GM12878 (cell line): ENCODE measurements at regions not wholly inside any gene's neighbourhood (a gene's known extent, or its start where the extent isn't known, plus 50 kb on each side); places are given as distances from the start of the nearest gene placed in this dataset.

ENCODE experiments used
- ATF2 ChIP-seq: IDR thresholded peaks from 2 replicates; pipeline ENCODE4 v1.6.1; 2012; ENCODE audit warnings: low read length, inconsistent platforms
- BCL3 ChIP-seq: IDR thresholded peaks from 2 replicates; pipeline ENCODE4 v1.6.1; 2011; ENCODE audit warnings: borderline replicate concordance, low read depth, mild to moderate bottlenecking, moderate library complexity, low read length; ENCODE audit not compliant: insufficient read depth, poor library complexity, severe bottlenecking
- BRCA1 ChIP-seq: IDR thresholded peaks from 2 replicates; pipeline ENCODE4 v1.6.1; 2011; ENCODE audit warnings: low read depth, low read length, improper control_type of control experiment
- CHD1 ChIP-seq: IDR thresholded peaks from 2 replicates; pipeline ENCODE4 v1.6.1; 2012; ENCODE audit warnings: low read depth, low read length, improper control_type of control experiment
- ELK1 ChIP-seq: IDR thresholded peaks from 2 replicates; pipeline ENCODE4 v1.6.1; 2012; ENCODE audit warnings: low read depth, low read length, improper control_type of control experiment
- ESRRA ChIP-seq: IDR thresholded peaks from 2 replicates; pipeline ENCODE4 v1.6.1; 2012; ENCODE audit warnings: mild to moderate bottlenecking, low read length, improper control_type of control experiment
- FOXM1 ChIP-seq: IDR thresholded peaks from 2 replicates; pipeline ENCODE4 v1.6.1; 2012; ENCODE audit warnings: low read depth, mild to moderate bottlenecking, inconsistent platforms, low read length, moderate library complexity
- HDAC6 ChIP-seq: fragments of 200-600 bp; sonication (generic); IDR thresholded peaks from one replicate; pipeline ENCODE4 v1.8.0; 2017; ENCODE audit warnings: antibody characterized with exemption; ENCODE audit not compliant: unreplicated experiment
- IKZF1 ChIP-seq: fragments of 450-650 bp; conservative IDR thresholded peaks from 2 replicates; pipeline ENCODE4 v1.6.1; 2017; ENCODE audit warnings: antibody characterized with exemption, mild to moderate bottlenecking
- MEF2B ChIP-seq: fragments of 450-650 bp; IDR thresholded peaks from 2 replicates; pipeline ENCODE4 v1.6.1; 2018; ENCODE audit warnings: mild to moderate bottlenecking, moderate library complexity; ENCODE audit not compliant: partially characterized antibody, poor library complexity, severe bottlenecking
- MYB ChIP-seq: fragments of 150-350 bp; IDR thresholded peaks from 2 replicates; pipeline ENCODE4 v1.6.1; 2014; ENCODE audit warnings: mild to moderate bottlenecking, low read depth, low read length, borderline replicate concordance
- POLR2A ChIP-seq: IDR thresholded peaks from 2 replicates; pipeline ENCODE4 v1.6.1; 2011; ENCODE audit warnings: low read depth, mild to moderate bottlenecking, low read length
- POU2F2 ChIP-seq: IDR thresholded peaks from 3 replicates; pipeline ENCODE4 v1.6.1; 2011; ENCODE audit warnings: low read depth, mild to moderate bottlenecking, low read length, borderline replicate concordance
- PRDM15 ChIP-seq: fragments of 450-650 bp; formaldehyde crosslinking; IDR thresholded peaks from 2 replicates; pipeline ENCODE4 v1.4.0; 2020; ENCODE audit warnings: mild to moderate bottlenecking, moderate library complexity
- RELB ChIP-seq: fragments of 450-650 bp; IDR thresholded peaks from 2 replicates; pipeline ENCODE4 v1.6.1; 2017; ENCODE audit warnings: low read depth, mild to moderate bottlenecking, moderate library complexity
- REST ChIP-seq: IDR thresholded peaks from 2 replicates; pipeline ENCODE4 v1.6.1; 2012; ENCODE audit warnings: mild to moderate bottlenecking, low read depth, low read length
- SREBF2 ChIP-seq: IDR thresholded peaks from 2 replicates; pipeline ENCODE4 v1.6.1; 2012; ENCODE audit warnings: mild to moderate bottlenecking, low read length

- TF ChIP-seq RELB (no peak), ATF2 (peak; percentile 21; the same call in 1 of the 2 replicates), ELK1 (no peak), CHD1 (no peak), HDAC6 (no peak), SREBF2 (no peak), MEF2B (peak; percentile 72), IKZF1 (no peak), FOXM1 (peak; percentile 46; the same call in 1 of the 2 replicates), POLR2A (no peak), BRCA1 (no peak), MYB (no peak), PRDM15 (CRISPR knock-in tag) (no peak), BCL3 (no peak), POU2F2 (peak; percentile 52; the same call in 1 of the 3 replicates), REST (no peak), ESRRA (no peak)
These were observed 593.4 kb upstream of the GHITM start (continued) for GRCh38 chr10:83545901-83546391.
